Chondrocyte (in vitro differentiated cells): ENCODE measurements at regions not wholly inside any gene's neighbourhood (a gene's known extent, or its start where the extent isn't known, plus 50 kb on each side); places are given as distances from the start of the nearest gene placed in this dataset.

ENCODE experiments used
- DNase-seq: peaks from one replicate; pipeline ENCODE4 v3.0.0; 2021; ENCODE audit warnings: mixed read lengths, low spot score
- H3K27ac Mint-ChIP-seq: one replicate; pipeline ENCODE4 v1.8.0; 2021; ENCODE audit warnings: mild to moderate bottlenecking, moderate library complexity, mixed read lengths; ENCODE audit not compliant: unreplicated experiment
- H3K27me3 Mint-ChIP-seq: 2 replicates; pipeline ENCODE4 v1.8.0; 2021; ENCODE audit warnings: low read depth, mixed read lengths
- H3K36me3 Mint-ChIP-seq: 2 replicates; pipeline ENCODE4 v1.8.0; 2021; ENCODE audit warnings: low read depth, mixed read lengths
- H3K4me1 Mint-ChIP-seq: 2 replicates; pipeline ENCODE4 v1.8.0; 2021; ENCODE audit warnings: low read depth, mild to moderate bottlenecking, mixed read lengths
- H3K4me3 Mint-ChIP-seq: one replicate; pipeline ENCODE4 v1.8.0; 2021; ENCODE audit warnings: mild to moderate bottlenecking, moderate library complexity, mixed read lengths; ENCODE audit not compliant: unreplicated experiment
- H3K9me3 Mint-ChIP-seq: 2 replicates; pipeline ENCODE4 v1.8.0; 2021; ENCODE audit warnings: low read depth, mixed read lengths
- TF ChIP-seq, protein P1 (sequence below): fragments of 200-600 bp; sonication (generic); IDR thresholded peaks from 2 replicates; pipeline ENCODE4 v1.5.0; 2021; ENCODE audit warnings: antibody characterized with exemption, mild to moderate bottlenecking, moderate library complexity

DNA sequence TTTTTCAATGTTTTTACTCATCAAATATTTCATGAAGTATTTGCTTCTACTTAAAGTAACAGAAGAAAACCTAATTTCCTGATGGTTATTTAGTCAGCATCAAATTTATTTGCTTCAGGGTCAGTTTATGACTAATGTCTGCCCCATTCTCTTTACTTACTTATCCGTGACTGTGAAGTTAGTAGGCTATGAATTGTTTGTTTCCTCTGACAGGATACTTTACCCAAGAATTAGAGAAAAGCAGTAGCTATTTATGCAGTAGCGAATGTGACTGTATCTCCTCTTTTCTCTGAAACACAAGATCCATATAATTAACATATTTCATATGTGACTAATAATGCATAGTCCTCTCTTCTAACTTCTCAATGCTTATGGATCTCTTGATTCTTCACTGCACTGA, 329.9 kb upstream of the ROBO1 start:
- Mint-ChIP-seq H3K4me1 (peaks cover 3% of the 10 kb centered on the region), H3K27ac (no peak overlapping the region), H3K9me3 (no peaks in the 10 kb centered on the region), H3K4me3 (no peak overlapping the region), H3K27me3 (no peaks in the 10 kb centered on the region), H3K36me3 (peaks cover 1% of the 10 kb centered on the region)
- DNase-seq, result no peak
- TF ChIP-seq, protein P1, sequence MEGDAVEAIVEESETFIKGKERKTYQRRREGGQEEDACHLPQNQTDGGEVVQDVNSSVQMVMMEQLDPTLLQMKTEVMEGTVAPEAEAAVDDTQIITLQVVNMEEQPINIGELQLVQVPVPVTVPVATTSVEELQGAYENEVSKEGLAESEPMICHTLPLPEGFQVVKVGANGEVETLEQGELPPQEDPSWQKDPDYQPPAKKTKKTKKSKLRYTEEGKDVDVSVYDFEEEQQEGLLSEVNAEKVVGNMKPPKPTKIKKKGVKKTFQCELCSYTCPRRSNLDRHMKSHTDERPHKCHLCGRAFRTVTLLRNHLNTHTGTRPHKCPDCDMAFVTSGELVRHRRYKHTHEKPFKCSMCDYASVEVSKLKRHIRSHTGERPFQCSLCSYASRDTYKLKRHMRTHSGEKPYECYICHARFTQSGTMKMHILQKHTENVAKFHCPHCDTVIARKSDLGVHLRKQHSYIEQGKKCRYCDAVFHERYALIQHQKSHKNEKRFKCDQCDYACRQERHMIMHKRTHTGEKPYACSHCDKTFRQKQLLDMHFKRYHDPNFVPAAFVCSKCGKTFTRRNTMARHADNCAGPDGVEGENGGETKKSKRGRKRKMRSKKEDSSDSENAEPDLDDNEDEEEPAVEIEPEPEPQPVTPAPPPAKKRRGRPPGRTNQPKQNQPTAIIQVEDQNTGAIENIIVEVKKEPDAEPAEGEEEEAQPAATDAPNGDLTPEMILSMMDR, result no peak

DNA sequence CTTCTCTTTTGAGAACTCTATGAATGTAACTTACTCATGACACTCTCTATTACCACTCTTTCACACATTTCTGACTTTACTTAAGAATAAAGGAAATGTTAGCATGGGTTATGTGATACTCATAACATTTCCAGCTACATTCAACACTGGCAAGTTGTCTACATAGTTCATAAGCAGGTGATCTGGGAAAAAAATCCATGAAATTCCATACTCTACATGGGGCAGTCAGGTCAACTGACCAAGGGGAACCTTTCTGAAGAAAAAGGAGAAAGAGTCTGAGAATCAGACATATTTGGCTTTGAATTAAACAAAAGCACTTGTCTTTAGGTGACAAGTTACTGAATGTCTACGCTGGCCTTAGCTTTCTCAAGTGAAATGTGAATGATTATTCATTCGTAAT, 329.1 kb upstream of the ROBO1 start:
- Mint-ChIP-seq H3K27ac (no peak overlapping the region), H3K9me3 (no peaks in the 10 kb centered on the region), H3K36me3 (peaks cover 1% of the 10 kb centered on the region), H3K4me3 (no peak overlapping the region), H3K4me1 (peaks cover 3% of the 10 kb centered on the region), H3K27me3 (no peaks in the 10 kb centered on the region)
- no peak for DNase-seq
- TF ChIP-seq, protein P1, result no peak

DNA sequence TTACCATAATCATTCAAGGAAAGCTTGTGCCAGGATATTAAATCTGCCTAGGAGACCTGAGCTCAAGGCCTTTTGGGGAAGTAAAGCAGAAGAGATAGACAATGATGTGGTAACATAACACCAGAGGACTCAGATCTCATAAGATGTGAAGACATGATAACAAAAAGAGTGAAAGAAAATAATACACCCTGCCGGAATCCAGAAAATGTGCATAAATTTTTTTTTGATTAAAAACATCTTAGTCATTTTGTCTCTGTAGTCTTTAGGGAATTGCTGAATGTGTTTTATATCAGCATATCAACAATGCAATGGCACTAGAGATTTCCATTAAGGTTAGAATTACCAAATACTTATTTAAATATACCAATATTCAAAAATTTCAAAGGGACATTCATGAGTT, 326.8 kb upstream of the ROBO1 start:
- H3K27ac Mint-ChIP-seq, result no peak overlapping the region
- peaks cover 3% of the 10 kb centered on the region for H3K4me1 Mint-ChIP-seq
- H3K4me3 Mint-ChIP-seq, result no peak overlapping the region
- H3K27me3 Mint-ChIP-seq, result no peaks in the 10 kb centered on the region
- TF ChIP-seq, protein P1, result no peak
- H3K36me3 Mint-ChIP-seq, result peaks cover 1% of the 10 kb centered on the region
- no peaks in the 10 kb centered on the region for H3K9me3 Mint-ChIP-seq
- DNase-seq, result no peak

DNA sequence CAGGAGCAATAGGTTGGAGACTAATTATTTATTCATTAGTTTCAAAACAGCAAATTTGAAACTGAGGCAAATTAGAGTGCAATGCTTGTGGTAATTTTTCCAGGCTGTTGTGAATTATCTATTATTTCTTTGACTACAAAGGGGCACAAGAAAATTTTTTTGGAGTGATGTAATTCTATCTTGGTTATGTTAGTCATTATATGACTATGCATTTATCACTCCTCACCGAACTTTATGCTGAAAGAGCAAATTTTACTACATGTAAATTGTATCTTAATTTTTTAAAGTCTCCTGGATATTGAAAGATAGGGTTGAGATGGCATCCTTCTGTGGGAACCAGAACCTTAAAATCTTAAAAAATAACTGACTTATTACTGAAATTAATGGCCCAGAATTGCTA, 320.0 kb upstream of the ROBO1 start:
- no peak for DNase-seq
- H3K36me3 Mint-ChIP-seq, result no peaks in the 10 kb centered on the region
- peaks cover 7% of the 10 kb centered on the region for H3K4me1 Mint-ChIP-seq
- no peak overlapping the region for H3K4me3 Mint-ChIP-seq
- H3K9me3 Mint-ChIP-seq, result no peaks in the 10 kb centered on the region
- TF ChIP-seq, protein P1, result no peak
- H3K27me3 Mint-ChIP-seq, result no peaks in the 10 kb centered on the region
- no peak overlapping the region for H3K27ac Mint-ChIP-seq

DNA sequence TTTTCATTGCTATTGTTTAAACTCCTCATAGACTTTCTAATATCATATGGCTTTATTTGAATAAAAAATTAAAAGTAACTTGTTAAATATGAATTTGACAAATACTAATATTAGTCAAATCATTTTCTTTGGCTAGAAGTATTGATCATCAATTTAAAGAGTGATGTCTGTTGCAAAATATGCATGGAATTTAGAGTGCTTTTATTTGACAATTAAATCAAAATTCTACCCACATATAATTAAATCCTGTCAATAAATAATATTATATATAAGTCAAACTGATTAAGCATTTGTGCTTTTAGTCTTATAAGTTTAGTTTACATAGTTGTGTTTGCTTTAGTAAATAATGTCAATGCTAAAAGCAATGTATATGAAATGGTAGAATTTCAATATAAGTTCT, 318.6 kb upstream of the ROBO1 start:
- H3K9me3 Mint-ChIP-seq, result no peaks in the 10 kb centered on the region
- H3K36me3 Mint-ChIP-seq, result no peaks in the 10 kb centered on the region
- peaks cover 7% of the 10 kb centered on the region for H3K4me1 Mint-ChIP-seq
- no peak for DNase-seq
- H3K27ac Mint-ChIP-seq, result no peak overlapping the region
- H3K4me3 Mint-ChIP-seq, result no peak overlapping the region
- H3K27me3 Mint-ChIP-seq, result no peaks in the 10 kb centered on the region
- TF ChIP-seq, protein P1, result no peak
